Heart right ventricle (tissue), 16 donors: ENCODE measurements at regions not wholly inside any gene's neighbourhood (a gene's known extent, or its start where the extent isn't known, plus 50 kb on each side); places are given as distances from the start of the nearest gene placed in this dataset.

Experiments used
- ATAC-seq, 8 donors: fragments of 200-7000 bp; cut with Tn5 transposase; one replicate each; pipeline ENCODE4 v1.9.1; 2020; ENCODE audit warnings: mild to moderate bottlenecking in 8 of 8, moderate library complexity in 8 of 8, moderate number of reproducible peaks in 1 of 8
- DNase-seq, 2 donors: peaks; one replicate each; pipeline ENCODE4 v3.0.0-alpha.2; 2020
- H3K27ac ChIP-seq, 10 donors: fragments of 200-600 bp; sonication (generic) in 2 of 10; one replicate each; pipeline versions ENCODE4 v1.5.0 to v1.8.0; 2020 to 2022; ENCODE audit warnings: mild to moderate bottlenecking in 3 of 10
- H3K27me3 ChIP-seq, 7 donors: fragments of 200-600 bp; one replicate each; pipeline ENCODE4 v1.8.0; 2021 to 2022; ENCODE audit warnings: mild to moderate bottlenecking in 2 of 7
- H3K36me3 ChIP-seq, 9 donors: fragments of 200-600 bp; sonication (generic) in 1 of 9; one replicate each; pipeline versions ENCODE4 v1.5.0 to v1.8.0; 2020 to 2022; ENCODE audit warnings: mild to moderate bottlenecking in 2 of 9
- H3K4me1 ChIP-seq, 9 donors: fragments of 200-600 bp; sonication (generic) in 1 of 9; one replicate each; pipeline versions ENCODE4 v1.5.0 to v1.8.0; 2020 to 2022; ENCODE audit warnings: mild to moderate bottlenecking in 4 of 9
- H3K4me3 ChIP-seq, 10 donors: fragments of 200-600 bp; sonication (generic) in 2 of 10; one replicate each; pipeline versions ENCODE4 v1.5.0 to v1.8.0; 2020 to 2022; ENCODE audit warnings: mild to moderate bottlenecking in 7 of 10, moderate library complexity in 2 of 10
- H3K9me3 ChIP-seq, 11 donors: fragments of 200-600 bp in 10 of 11; sonication (generic) in 2 of 11; one replicate each; pipeline versions ENCODE4 v1.5.0 to v1.8.0; 2013 to 2022; ENCODE audit warnings: mild to moderate bottlenecking in 2 of 11, control low read depth in 1 of 11, moderate library complexity in 1 of 11
- WGBS, 2 donors: extraction: QIAGEN DNeasy Blood & Tissue Kit; methylation state at CpG; one replicate each; pipeline ENCODE4 v1.1.7; 2013; ENCODE audit warnings: inconsistent platforms in 1 of 2; 5-methylcytosine and 5-hydroxymethylcytosine counted together
- intact Hi-C, 10 donors: fragments of 100-400 bp; cut with DNase I; formaldehyde crosslinking; loops; one replicate each; pipeline versions ENCODE4 v1.11.1 to v1.14.2; 2022
- TF ChIP-seq, protein P1 (sequence below), 9 donors: fragments of 200-600 bp; sonication (generic) in 2 of 9; IDR thresholded peaks; one replicate each; pipeline versions ENCODE4 v1.5.0 to v1.8.0; 2021 to 2022; ENCODE audit warnings: antibody characterized with exemption in 9 of 9, mild to moderate bottlenecking in 5 of 9, moderate library complexity in 1 of 9
- donor health status: Arrhythmogenic right ventricular cardiomyopathy.
- donor health status: ischemic (EF 13 %, LVEDD 7.1; RV severe dilation, severe dysfunction).
- donor health status: healthy with polysubstance abuse.
- donor health status: DM: no; HTN: yes; CAD: no.
- donor health status: DM: no; HTN: no; CAD: no.
- donor health status: ischemic (EF 25% LVEDD 6.9; RV normal size, moderate dysfunction).
- donor health status: ischemic (EF 25% LVEDD 5.7; RV mildly dilated, moderate dysfunction).
- donor health status: healthy.
- donor health status: DM: yes; HTN: yes; CAD: no.
- donor health status: Ischemic cardiomyopathy.
- donor health status: ischemic (EF 35%, LVEDD 5.7; RV mildly dilated, moderate dysfunction).
- donor health status: nonischemic (EF 11% LVEDD 7.7; RV severe dilation, severe dysfunction).
- donor health status: DM: yes; HTN: yes; CAD: no.
- donor health status: PGD.
- donor health status: ischemic (EF 29% LVEDD 5.4; RV normal size, mild dysfunction).
- donor health status: nonischemic (EF 23%, LVEDD 6.1; RV moderate dilation, normal function).

GRCh38 chr3:73966733-73967132, 342.0 kb upstream of the PDZRN3 start:
- no peak for ATAC-seq
- intact Hi-C loops: no loop called here
- WGBS, 2 donors: 38 to 53% methylated on average over 4 of the region's 4 CpGs
- Histone ChIP-seq H3K27ac (no peak overlapping the region), H3K4me1 (no peaks in the 10 kb centered on the region), H3K27me3 (peaks cover 0 to 3% (median 0%) of the 10 kb centered on the region in 7 donors), H3K4me3 (no peak overlapping the region), H3K36me3 (no peaks in the 10 kb centered on the region), H3K9me3 (peaks cover 0 to 14% (median 0%) of the 10 kb centered on the region in 11 donors)
- TF ChIP-seq, protein P1, sequence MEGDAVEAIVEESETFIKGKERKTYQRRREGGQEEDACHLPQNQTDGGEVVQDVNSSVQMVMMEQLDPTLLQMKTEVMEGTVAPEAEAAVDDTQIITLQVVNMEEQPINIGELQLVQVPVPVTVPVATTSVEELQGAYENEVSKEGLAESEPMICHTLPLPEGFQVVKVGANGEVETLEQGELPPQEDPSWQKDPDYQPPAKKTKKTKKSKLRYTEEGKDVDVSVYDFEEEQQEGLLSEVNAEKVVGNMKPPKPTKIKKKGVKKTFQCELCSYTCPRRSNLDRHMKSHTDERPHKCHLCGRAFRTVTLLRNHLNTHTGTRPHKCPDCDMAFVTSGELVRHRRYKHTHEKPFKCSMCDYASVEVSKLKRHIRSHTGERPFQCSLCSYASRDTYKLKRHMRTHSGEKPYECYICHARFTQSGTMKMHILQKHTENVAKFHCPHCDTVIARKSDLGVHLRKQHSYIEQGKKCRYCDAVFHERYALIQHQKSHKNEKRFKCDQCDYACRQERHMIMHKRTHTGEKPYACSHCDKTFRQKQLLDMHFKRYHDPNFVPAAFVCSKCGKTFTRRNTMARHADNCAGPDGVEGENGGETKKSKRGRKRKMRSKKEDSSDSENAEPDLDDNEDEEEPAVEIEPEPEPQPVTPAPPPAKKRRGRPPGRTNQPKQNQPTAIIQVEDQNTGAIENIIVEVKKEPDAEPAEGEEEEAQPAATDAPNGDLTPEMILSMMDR (IDR thresholded peaks at IDR 0.05): no peak
- no peak for DNase-seq

DNA sequence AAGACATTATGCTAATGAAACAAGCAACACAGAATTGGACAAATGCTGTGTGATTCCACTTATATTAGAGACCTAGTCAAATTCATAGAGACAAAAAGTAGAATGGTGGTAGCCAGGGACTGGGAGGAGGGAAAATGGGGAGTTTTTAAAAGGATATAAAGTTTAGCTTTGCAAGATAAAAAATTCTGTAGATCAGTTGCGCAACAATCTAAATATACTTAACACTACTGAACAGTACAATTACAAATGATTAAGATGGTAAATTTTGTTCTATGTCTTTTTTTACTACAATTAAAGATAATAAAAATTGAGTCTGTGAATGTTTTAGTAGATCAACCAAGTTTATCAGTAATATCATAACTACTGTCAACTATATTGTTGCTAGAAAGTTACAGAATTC, 340.1 kb upstream of the PDZRN3 start:
- H3K4me3 ChIP-seq: no peak overlapping the region
- peaks cover 0 to 9% (median 0%) of the 10 kb centered on the region in 11 donors for H3K9me3 ChIP-seq
- peaks cover 0 to 3% (median 0%) of the 10 kb centered on the region in 7 donors for H3K27me3 ChIP-seq
- DNase-seq (no peak), ATAC-seq (no peak)
- TF ChIP-seq, protein P1 (IDR thresholded peaks at IDR 0.05): no peak
- intact Hi-C loops: no loop called here
- no peak overlapping the region for H3K27ac ChIP-seq
- WGBS, 2 donors: 93 to 98% methylated on average over 1 of the region's 1 CpG
- H3K36me3 ChIP-seq: no peaks in the 10 kb centered on the region
- no peaks in the 10 kb centered on the region for H3K4me1 ChIP-seq

DNA sequence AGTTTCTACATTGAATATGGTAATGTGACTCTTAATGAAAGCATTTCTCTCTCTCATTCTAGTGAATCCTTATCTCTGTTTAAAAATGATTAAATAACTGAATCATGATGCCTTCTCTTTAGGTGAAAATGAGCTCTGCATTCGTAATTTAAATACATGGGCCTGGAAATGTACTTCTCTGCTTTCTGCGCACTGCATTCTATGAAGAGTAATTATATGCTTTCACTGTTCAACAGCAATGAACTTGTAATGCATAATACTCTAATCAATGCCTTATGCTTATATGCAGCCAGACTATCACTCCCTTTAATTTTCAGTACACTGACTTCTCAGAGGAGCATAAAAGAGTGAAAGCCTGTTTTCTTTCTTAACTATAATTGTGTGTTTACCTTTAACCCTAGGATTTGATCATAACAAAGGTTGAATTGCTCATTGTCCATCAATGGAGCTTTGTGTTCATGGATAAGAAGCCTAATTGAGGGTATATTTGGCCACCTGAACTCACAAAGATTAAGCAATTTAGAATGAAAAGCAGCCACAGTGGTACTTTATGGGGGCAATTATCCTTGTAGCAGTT, 330.8 kb upstream of the PDZRN3 start:
- intact Hi-C loops: no loop called here
- Histone ChIP-seq H3K27ac (no peak overlapping the region), H3K27me3 (no peaks in the 10 kb centered on the region), H3K4me3 (no peak overlapping the region), H3K36me3 (no peaks in the 10 kb centered on the region), H3K4me1 (peaks cover 0 to 6% (median 0%) of the 10 kb centered on the region in 9 donors), H3K9me3 (peaks cover 0 to 19% (median 2%) of the 10 kb centered on the region in 11 donors)
- ATAC-seq (no peak), DNase-seq (no peak)
- 73 to 77% methylated on average over 2 of the region's 2 CpGs for WGBS, 2 donors
- TF ChIP-seq, protein P1 (IDR thresholded peaks at IDR 0.05): no peak

DNA sequence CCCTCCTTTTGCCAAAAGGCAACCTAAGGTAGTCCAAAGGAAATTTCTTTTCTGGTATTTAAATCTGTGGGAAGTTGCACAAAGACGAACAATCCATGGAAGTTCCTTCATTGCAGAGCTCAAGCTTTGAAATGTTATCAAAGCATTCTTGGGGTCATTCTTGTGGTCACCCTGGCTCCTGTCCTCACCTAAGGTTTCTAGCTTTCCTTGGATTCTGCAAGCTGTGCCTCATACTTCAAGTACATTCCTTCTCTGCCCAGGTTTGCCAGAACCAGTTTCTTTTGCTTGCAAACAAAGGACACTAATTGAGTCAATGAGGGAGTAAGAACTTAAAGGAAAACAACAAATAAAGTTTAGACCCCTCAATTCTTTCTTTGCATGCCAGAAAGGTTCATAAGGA, 329.8 kb upstream of the PDZRN3 start:
- Histone ChIP-seq H3K27me3 (no peaks in the 10 kb centered on the region), H3K4me1 (peaks cover 0 to 6% (median 0%) of the 10 kb centered on the region in 9 donors), H3K9me3 (peaks cover 0 to 19% (median 2%) of the 10 kb centered on the region in 11 donors), H3K4me3 (no peak overlapping the region), H3K36me3 (no peaks in the 10 kb centered on the region), H3K27ac (no peak overlapping the region)
- no peak for DNase-seq
- intact Hi-C loops: no loop called here
- ATAC-seq: no peak
- TF ChIP-seq, protein P1 (IDR thresholded peaks at IDR 0.05): no peak
- WGBS, 2 donors: 63 to 78% methylated on average over 1 of the region's 1 CpG
